Skeletal muscle satellite cell (primary cell): ENCODE measurements at regions not wholly inside any gene's neighbourhood (a gene's known extent, or its start where the extent isn't known, plus 50 kb on each side); places are given as distances from the start of the nearest gene placed in this dataset.

Source experiments
- H3K27me3 ChIP-seq: 2 replicates; pipeline ENCODE4 v1.7.0; 2013; ENCODE audit warnings: low read length; ENCODE audit not compliant: control insufficient read depth, insufficient read depth
- H3K36me3 ChIP-seq: 2 replicates; pipeline ENCODE4 v1.7.0; 2013; ENCODE audit warnings: mild to moderate bottlenecking, control low read depth, low read length; ENCODE audit not compliant: insufficient read depth
- H3K4me1 ChIP-seq: 2 replicates; pipeline ENCODE4 v1.7.0; 2013; ENCODE audit warnings: low read length; ENCODE audit not compliant: control insufficient read depth, insufficient read depth
- H3K4me2 ChIP-seq: 2 replicates; pipeline ENCODE4 v1.7.0; 2013; ENCODE audit warnings: mild to moderate bottlenecking, low read length
- H3K4me3 ChIP-seq: 2 replicates; pipeline ENCODE4 v1.7.0; 2013; ENCODE audit warnings: low read length
- H3K9ac ChIP-seq: 2 replicates; pipeline ENCODE4 v1.7.0; 2013; ENCODE audit warnings: mild to moderate bottlenecking, low read depth, low read length, moderate library complexity
- H3K9me3 ChIP-seq: replicated peaks from 2 replicates; pipeline ENCODE4 v1.7.0; 2013; ENCODE audit warnings: mild to moderate bottlenecking, control low read depth, low read length

DNA sequence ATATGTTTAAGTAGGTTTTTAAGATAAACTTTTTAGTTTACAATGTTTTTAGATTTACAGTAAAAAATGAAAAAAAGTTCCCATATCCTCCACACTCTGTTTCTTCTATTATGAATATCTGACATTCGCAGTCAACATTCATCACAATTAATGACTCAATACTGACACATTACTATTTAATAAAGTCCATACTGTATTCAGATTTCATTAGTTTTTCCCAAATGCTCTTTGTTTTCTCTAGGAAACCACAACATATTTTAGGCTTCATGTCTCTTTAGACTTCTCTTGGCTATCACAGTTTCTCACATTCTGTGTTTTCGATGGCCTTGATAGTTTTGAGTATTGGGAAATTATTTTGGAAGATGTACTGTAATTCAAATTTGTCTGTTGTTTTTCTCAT lies 399.8 kb downstream of the SLC6A15 start:
- H3K9ac ChIP-seq = no peak overlapping the region
- peaks cover 7% of the 10 kb centered on the region for H3K4me1 ChIP-seq
- H3K4me3 ChIP-seq = no peak overlapping the region
- H3K36me3 ChIP-seq = no peaks in the 10 kb centered on the region
- H3K4me2 ChIP-seq = no peak overlapping the region
- H3K27me3 ChIP-seq = no peaks in the 10 kb centered on the region
- no peaks in the 10 kb centered on the region for H3K9me3 ChIP-seq

DNA sequence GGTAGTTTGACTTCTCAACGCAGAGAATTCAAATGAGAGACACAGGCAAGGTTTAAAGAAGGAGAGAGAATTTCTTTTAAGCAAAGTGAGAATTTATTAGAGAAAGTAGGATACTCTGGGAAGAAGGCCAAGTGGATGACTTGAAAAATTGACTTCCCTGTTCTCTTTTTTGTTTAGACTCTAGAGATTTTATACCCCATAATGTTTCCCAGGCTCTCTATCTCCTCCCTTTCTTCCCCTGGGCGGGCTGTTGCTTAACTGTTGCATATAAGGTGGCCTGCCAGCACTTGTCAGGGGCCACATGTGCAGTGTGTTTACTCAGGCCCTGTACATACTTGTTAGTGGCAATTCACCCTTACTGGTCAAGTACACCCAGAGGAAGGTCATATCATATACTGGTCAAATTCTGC lies 403.7 kb downstream of the SLC6A15 start:
- no peak overlapping the region for H3K9ac ChIP-seq

GRCh38 chr12:84507956-84508850 lies 404.4 kb downstream of the SLC6A15 start:
- peaks cover 7% of the 10 kb centered on the region for H3K4me1 ChIP-seq
- no peaks in the 10 kb centered on the region for H3K36me3 ChIP-seq
- no peaks in the 10 kb centered on the region for H3K27me3 ChIP-seq
- H3K9me3 ChIP-seq = no peaks in the 10 kb centered on the region
- no peak overlapping the region for H3K9ac ChIP-seq
- no peak overlapping the region for H3K4me3 ChIP-seq
- H3K4me2 ChIP-seq = peak overlapping the region; percentile 56

More for the DNA sequence above, 403.7 kb downstream of the SLC6A15 start:
- Histone ChIP-seq H3K4me3 (no peak overlapping the region), H3K9me3 (no peaks in the 10 kb centered on the region), H3K4me2 (peak overlapping the region; percentile 56), H3K36me3 (no peaks in the 10 kb centered on the region), H3K4me1 (peaks cover 7% of the 10 kb centered on the region), H3K27me3 (no peaks in the 10 kb centered on the region)

- H3K9ac ChIP-seq = no peak overlapping the region
- no peak overlapping the region for H3K4me3 ChIP-seq
- peaks cover 7% of the 10 kb centered on the region for H3K4me1 ChIP-seq
- H3K4me2 ChIP-seq = no peak overlapping the region
- no peaks in the 10 kb centered on the region for H3K9me3 ChIP-seq
- H3K27me3 ChIP-seq = no peaks in the 10 kb centered on the region
- no peaks in the 10 kb centered on the region for H3K36me3 ChIP-seq
Measured at GRCh38 chr12:84506282-84506681, 406.3 kb downstream of the SLC6A15 start.

- no peak overlapping the region for H3K9ac ChIP-seq
- H3K9me3 ChIP-seq = no peaks in the 10 kb centered on the region
- no peak overlapping the region for H3K4me2 ChIP-seq
- no peak overlapping the region for H3K4me3 ChIP-seq
- no peaks in the 10 kb centered on the region for H3K4me1 ChIP-seq
- no peaks in the 10 kb centered on the region for H3K36me3 ChIP-seq
- no peaks in the 10 kb centered on the region for H3K27me3 ChIP-seq
Measured at GRCh38 chr12:84502907-84503787, 409.5 kb downstream of the SLC6A15 start.

- no peak overlapping the region for H3K4me3 ChIP-seq
- H3K4me1 ChIP-seq = no peaks in the 10 kb centered on the region
- no peaks in the 10 kb centered on the region for H3K36me3 ChIP-seq
- H3K27me3 ChIP-seq = no peaks in the 10 kb centered on the region
- H3K4me2 ChIP-seq = no peak overlapping the region
- H3K9me3 ChIP-seq = no peaks in the 10 kb centered on the region
- H3K9ac ChIP-seq = no peak overlapping the region
Measured at GRCh38 chr12:84502180-84502860, 410.3 kb downstream of the SLC6A15 start.

- Histone ChIP-seq H3K27me3 (no peaks in the 10 kb centered on the region), H3K9me3 (no peaks in the 10 kb centered on the region), H3K9ac (no peak overlapping the region), H3K36me3 (no peaks in the 10 kb centered on the region), H3K4me1 (no peaks in the 10 kb centered on the region), H3K4me2 (no peak overlapping the region), H3K4me3 (no peak overlapping the region)
Measured at GRCh38 chr12:84497819-84498218, 414.8 kb downstream of the SLC6A15 start.

- no peak overlapping the region for H3K9ac ChIP-seq
- H3K9me3 ChIP-seq = no peaks in the 10 kb centered on the region
- H3K36me3 ChIP-seq = no peaks in the 10 kb centered on the region
- no peak overlapping the region for H3K4me3 ChIP-seq
- H3K4me1 ChIP-seq = no peaks in the 10 kb centered on the region
- H3K27me3 ChIP-seq = no peaks in the 10 kb centered on the region
- no peak overlapping the region for H3K4me2 ChIP-seq
Measured at GRCh38 chr12:84495711-84496110, 416.9 kb downstream of the SLC6A15 start.

- H3K4me1 ChIP-seq = no peaks in the 10 kb centered on the region
- H3K9me3 ChIP-seq = no peaks in the 10 kb centered on the region
- no peaks in the 10 kb centered on the region for H3K36me3 ChIP-seq
- no peaks in the 10 kb centered on the region for H3K27me3 ChIP-seq
- H3K4me3 ChIP-seq = no peak overlapping the region
- no peak overlapping the region for H3K4me2 ChIP-seq
- H3K9ac ChIP-seq = no peak overlapping the region
Measured at GRCh38 chr12:84492351-84492883, 420.2 kb downstream of the SLC6A15 start.

DNA sequence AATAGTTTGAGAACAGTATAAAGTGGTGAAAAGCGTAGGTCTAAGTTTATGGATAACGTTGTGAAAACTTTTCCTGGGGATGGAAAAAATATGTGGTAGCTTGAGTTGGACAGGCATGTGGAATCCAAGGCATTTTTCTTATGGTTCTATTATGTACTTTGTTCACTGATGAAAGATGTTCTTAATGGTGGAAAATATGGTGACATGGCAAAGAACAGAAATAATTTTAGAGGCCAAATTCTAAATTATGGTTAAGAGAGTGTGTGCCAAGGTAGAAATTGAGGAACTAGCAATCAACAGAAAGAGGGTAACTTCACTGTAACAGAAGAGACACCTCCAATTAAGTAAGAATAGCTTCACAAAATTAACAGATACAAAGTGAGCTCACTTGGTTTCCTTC lies 427.8 kb downstream of the SLC6A15 start:
- H3K27me3 ChIP-seq = no peaks in the 10 kb centered on the region
- H3K9ac ChIP-seq = no peak overlapping the region
- no peaks in the 10 kb centered on the region for H3K9me3 ChIP-seq
- H3K4me2 ChIP-seq = no peak overlapping the region
- H3K4me3 ChIP-seq = no peak overlapping the region
- no peaks in the 10 kb centered on the region for H3K36me3 ChIP-seq
- H3K4me1 ChIP-seq = no peaks in the 10 kb centered on the region

- H3K27me3 ChIP-seq = no peaks in the 10 kb centered on the region
- H3K4me1 ChIP-seq = no peaks in the 10 kb centered on the region
- no peak overlapping the region for H3K4me3 ChIP-seq
- no peak overlapping the region for H3K9ac ChIP-seq
- H3K9me3 ChIP-seq = no peaks in the 10 kb centered on the region
- no peaks in the 10 kb centered on the region for H3K36me3 ChIP-seq
- no peak overlapping the region for H3K4me2 ChIP-seq
Measured at GRCh38 chr12:84480803-84481202, 431.8 kb downstream of the SLC6A15 start.
